Stimulated activated CD8-positive, alpha-beta memory T cell treated with anti-CD3 and anti-CD28 coated beads, Interleukin-7, amount 100 ng/mL, for 1 hour (primary cell): ENCODE measurements at regions not wholly inside any gene's neighbourhood (a gene's known extent, or its start where the extent isn't known, plus 50 kb on each side); places are given as distances from the start of the nearest gene placed in this dataset.

Source experiments
- DNase-seq, 2 donors: peaks; one replicate each; pipeline ENCODE4 v3.0.0-alpha.2; 2020; ENCODE audit warnings: low read depth in 2 of 2

DNA sequence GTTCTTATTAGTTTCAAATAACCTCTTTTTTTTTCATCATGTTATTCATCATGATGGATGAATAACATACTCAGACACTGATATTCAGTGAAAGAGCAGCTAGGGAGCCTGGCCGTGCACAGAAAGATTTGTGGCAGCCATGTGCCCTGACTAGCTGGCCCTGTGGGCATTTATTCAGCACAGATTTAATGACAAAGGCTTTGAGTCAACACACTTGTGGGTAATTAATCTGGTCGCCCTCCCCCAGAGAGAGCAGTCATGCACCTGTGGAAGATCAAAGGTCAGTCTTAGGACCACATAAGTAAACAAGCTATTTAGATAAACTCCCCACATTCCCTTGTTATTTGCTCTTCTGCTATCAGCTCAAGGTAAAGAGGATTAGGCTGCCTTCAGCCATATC lies 153.2 kb upstream of the HMCN1 start:
- DNase-seq, result no peak

DNA sequence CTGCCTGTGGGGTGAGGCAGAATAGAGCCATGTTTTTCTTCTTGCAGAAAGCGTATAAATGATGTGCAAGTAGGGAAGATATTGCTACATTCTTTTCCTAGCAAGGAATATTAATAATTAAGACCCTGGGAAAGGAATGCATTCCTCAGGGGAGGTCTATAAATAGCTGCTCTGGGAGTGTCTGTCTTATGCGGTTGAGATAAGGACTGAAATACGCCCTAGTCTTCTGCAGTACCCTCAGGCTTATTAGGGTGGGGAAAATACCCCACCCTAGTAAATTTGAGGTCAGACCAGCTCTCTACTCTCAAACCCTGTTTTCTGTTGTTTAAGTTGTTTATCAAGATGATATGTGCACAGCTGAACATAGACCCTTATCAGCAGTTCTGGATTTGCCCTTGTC lies 155.9 kb upstream of the HMCN1 start:
- DNase-seq, result no peak

DNA sequence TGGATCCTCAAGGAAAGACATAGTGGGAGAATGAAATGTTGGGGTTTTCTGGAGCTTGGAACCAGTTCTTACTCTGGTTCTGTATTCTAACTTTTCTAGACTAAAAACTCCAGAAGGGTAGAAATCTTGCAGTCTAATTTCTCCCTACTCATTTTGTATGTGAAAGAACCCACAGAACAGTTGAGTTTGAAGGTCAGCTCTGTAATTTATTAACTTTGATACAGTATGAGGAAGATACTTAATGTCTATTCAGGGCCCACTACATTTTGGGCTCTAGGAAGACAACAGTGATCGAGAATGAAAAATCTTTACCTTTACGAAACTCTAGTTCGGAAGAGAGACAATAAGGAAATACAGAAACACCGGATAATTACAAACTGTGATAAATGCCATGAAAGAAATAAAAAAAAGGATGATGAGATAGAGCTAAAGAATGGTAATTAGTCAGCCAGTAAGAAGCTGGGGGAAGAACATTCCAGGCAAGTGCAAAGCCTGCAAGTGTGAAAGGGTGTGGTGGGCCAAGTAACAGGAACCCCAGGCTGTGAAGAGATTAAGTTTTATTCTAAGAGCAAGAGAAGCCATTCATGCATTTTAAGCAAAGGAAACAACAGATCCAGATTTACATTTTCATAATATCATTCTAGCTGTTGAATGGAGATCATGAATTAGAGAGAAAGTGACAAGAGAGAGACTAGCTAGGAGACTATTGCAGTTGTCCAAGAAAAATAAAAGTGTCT lies 159.9 kb upstream of the HMCN1 start:
- DNase-seq, result no peak

DNA sequence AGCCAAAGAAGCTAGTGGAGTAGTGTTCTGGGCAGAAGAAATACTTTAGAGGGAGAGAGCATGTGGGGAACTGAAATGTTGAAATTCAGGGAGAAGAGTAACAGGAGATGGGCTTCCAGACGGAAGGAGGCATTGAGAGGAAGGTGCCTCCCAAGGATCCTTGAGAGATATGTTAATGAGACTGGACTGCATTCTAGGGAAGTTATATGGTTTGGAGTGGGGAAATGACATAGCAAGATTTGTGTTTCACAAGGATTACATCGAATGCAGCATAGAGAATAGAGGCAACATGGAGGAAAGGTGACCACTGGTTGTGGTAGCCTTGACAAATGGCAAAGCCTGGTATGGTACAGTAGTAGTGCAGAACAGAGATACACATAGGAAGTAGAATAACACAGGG lies 160.5 kb upstream of the HMCN1 start:
- no peak for DNase-seq

DNA sequence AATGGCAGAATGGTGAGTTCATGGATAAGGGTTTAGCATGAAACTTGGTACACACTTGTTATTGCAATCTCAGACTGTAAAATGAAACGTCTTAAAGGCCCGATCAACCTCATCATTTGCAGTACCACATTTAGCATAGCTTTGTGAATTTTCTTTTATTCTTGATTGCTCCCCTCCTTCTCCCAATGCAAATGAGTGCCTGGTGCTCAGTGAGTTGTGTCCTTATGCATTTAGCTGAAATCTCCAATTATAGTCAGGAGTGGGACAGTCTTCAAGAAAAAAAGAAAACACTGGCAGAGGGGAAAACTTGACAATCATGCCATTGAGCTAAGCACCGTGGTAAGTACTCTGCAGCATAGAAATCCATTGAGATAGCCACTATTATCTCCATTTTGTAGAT lies 161.0 kb upstream of the HMCN1 start:
- no peak for DNase-seq

DNA sequence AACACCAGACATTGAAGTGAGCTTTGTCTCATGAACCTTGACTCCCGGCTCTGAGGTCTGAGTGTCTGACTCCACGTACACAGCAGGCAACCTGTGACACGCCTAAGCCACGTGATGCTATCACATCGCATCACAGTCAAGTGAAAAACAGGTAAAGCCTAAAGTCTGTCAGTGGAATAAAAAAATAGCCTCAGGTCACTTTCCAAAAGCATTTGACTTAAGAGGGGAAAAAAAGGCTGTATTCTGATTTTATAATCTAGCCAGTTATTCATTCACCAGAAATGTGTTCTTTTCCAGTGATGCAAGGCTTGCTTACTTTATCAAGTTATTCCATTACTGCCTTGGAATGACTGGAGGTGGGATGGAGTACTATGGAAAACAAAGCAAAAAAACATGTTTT lies 163.2 kb upstream of the HMCN1 start:
- no peak for DNase-seq

DNA sequence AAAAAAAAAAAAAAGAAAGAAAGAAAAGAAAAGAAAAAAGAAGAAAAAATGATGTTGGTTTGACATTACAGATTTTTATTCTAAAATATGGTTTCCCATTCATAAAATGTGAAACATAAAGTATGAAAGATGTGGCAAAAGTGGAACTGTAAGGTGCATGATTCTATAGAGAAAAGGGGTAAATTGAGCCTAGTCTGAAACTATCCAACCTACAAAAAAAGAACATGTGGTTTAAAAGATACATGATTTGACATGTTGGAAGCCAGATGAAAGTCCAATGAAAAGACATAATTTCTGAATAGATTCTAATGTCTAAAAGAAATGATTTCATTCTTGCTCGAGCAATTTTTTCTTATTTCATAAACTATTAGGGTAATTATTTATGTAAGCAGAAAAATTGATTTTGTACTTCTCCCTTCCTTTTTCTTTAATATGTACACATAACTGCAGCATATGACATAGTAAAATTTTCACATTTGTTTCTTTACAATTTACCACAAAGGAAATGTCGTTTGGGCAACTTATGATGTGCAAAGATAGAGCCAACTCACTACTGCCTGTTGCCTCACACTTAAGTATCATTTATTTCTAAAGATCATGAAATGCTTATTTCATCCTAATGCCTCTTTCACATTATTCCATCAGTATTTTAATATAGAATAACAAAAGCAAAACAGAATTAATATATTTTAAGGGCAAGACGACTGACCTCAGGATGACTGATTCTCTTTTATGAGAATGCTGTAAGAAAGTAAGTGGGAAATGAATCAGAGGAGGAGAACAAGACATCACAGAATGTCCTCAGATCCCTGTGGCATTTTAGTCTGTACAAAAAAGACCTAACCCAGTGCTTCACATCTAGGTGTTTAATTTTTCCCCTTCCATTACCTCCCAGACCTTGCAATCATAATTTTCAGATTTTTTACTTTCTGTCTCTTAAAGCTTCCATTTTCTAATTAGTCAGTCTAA lies 165.8 kb upstream of the HMCN1 start:
- DNase-seq, result no peak

DNA sequence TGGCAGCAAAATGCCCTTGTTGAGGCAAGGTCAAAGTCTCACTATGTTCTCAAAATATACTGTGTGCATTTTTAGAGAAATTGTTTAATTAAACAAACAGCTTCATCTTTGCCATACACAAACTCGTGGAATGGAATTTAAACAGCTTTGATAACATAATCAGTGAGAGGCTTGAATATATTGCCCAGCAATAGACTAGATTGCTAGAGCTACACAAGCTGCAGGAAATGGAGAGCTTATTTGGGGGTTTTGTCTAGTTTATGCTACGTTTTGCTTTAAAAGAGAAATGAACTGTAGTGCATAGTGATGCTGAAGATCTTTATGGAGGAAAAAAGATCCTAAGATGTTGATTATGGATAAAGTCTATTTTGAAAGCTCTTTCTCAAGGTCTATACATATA lies 166.8 kb upstream of the HMCN1 start:
- DNase-seq, result no peak

DNA sequence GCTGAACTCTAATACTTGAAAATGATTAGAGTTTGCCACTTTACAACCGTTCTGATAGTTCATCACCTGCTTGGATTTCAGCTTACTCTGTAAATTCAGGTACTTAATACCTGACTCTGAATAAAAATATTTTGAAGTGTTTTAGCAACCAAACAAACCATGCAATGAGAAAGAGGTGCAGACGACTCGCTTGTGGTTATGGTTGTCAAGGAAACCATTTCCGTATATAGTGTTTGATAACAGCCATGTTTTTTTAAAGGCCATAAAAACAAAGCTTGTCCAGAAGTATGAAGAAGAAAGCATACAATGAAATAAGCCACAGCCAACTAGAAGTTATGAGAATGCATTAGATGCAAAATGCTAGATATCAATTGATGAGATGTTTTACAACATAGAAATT lies 167.2 kb upstream of the HMCN1 start:
- no peak for DNase-seq

DNA sequence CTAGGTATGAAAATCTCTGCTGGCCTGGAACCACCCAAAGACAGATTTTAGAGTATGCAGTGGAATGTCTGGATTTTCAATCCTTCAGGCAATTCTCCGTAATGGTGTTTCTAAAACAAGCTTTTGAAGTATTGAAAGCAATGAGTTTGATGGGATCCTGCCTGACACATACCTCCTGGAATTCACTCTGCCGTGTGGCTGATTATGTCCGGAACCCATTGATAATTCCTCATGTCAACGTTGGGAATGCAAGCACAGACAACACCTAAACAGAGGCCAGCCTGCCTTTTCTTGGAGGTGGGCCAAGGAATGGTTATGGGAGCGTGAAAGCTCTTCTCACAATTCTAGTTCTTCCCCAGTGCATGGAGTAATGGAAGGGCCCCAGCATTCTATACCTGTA lies 168.9 kb upstream of the HMCN1 start:
- no peak for DNase-seq

DNA sequence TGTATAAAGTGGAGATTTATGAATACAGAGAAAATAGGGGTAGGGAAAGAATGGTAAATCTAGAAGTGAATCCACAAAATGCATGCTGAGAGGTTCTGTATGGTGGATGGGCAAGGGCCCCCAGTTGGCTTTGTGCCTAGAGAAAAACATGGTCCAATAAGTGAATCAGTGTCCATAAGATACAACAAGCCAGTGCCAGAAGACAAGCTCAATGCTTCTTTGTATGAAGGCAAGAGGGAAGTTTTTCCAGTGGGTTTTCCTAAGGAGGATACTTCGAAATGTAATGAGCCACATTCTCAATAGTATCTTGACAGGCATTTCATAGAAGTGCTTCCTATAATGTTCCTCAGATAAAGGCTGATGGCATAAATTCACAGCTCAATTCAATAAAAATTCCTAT lies 169.4 kb upstream of the HMCN1 start:
- DNase-seq, result no peak

DNA sequence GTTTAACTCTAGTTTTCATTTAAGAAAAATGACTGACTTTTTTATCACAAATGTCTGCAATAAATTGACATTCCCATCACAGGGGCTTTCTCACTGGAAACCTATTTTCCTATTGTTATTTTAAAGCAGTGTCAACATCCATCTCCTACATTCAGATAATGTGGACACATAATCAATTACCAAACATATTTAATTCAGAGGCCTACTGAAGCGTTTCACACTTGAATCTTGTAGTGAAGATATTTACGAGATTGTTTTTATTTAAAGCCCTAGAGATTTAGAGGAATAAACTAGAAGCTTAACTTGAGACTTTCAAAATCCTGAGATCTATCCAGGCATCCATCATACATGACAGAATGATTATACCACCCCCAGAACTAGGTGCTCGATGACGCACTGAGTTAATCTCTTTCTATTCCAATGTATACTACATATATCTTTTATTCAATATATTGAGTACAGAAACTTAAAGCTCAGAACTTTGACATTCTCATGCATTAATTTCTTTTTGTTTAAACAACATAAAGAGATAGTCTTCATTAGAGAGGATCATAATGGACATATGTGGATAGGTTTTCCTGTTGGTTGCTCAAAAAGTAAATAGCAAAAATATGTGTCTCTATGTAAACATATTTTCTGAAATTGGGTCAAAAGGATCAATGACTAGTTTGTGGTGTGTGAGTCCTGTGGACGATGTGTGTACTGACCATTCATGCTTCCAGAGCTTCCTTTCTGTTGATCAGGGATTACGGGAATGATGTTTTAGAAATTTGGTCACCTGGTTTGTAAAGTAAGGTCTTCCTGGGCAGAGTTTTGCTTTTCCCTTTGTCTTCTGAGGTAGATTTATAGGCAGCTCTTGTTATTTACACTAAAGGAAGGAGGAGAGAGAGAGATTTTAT lies 171.5 kb upstream of the HMCN1 start:
- no peak for DNase-seq

DNA sequence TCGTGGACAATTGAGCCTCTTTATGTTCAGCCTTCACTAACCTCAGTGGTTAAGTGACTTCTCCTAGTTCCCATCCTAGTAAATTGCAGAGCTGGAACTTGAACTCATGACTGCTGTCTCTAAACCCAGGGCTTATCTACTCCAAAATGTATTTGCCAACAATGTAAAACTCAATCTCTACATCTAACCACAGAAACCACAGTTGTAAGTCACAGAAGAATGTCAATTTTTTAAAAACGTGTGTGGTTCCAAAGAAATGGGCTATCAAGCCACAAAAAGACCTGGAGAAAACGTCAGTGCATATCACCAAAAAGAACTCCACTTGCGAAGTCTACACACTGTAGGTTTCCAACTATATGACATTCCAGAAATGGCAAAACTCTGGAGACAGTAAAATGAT lies 172.6 kb upstream of the HMCN1 start:
- no peak for DNase-seq

DNA sequence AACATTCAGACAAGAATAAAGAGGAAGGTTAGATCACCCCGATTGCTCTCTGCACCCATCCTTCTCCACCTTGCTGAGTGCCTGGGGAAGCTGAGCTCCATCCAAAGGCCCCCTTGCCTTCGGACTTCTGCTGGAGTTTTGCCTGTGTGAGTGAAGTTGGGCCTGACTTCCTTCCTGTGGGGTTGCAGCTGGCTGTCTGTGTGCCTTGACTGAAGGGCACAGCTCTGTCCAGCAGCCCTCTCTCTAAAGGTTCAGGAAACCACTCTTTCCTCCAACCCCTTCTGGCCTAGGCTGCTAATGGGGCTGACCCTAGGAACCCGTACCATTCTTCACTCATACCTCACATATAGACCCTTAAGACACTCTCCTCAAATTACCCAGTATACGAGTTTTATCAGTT lies 173.4 kb upstream of the HMCN1 start:
- no peak for DNase-seq

DNA sequence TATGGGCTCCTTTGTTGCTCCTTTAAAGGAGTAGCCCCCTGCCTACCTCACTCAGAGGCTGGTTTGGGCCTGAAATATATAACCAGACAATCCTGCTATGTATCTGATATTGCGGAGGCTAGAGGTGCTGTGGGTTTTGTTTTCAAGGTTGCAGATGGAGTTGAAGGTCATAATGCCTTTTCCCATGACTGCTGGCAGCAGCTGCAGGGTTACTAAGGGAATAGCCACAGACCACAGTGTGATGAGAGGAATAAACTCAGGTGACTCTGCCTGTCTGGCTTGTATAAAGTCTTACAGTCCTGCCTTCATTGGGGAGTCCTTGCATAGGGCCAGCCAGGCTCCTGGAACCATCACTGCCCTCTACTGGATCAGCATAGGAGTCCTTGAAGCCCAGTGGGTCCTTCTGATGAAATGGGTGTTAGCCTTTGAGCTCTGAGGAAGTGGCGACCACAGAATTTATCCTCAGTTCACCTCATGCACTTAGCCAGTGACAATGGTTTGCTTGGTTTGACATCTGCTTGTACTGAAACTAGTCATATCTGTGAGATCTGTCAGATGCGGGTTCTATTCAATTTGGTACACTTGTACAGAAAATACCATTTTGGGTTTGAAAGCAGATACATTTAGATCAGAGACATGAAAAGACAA lies 174.4 kb upstream of the HMCN1 start:
- DNase-seq, result peak in 1 of 2 donors; percentile 19

DNA sequence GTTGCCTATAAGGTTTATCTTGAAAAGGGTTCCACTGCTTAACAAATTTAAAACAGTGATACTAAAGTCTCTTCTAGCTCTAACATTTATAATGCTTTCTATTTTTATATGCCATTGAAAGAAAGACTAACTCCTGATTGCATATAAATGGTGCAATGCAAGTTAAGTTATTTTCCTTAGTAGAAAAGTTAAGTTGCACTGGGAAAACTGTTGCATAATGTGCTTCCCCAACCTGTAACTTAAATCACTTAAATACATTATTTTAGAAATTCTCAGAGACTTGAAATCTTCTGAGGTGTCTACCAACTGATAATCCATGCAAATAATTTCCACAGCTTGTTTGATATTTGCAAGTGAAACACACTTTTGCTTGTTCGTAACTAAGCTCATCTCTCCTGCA lies 175.0 kb upstream of the HMCN1 start:
- no peak for DNase-seq

DNA sequence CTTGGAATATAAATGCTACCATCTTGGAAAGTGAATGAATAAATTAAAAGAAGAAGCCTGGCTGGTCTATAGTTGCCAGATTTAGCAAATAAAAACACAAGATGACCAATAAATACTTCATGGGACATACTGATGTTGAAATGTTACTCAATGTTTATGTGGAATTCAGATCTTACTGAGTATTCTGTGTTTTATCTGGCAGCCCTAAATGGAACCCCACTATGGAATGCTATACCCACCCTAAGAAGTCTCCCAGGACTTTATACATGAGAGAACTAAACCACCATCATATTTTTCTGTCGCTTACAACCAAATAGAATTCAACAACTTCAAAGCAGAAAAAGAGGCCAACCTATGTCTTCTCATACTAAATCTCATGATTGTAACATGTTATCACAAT lies 177.6 kb upstream of the HMCN1 start:
- DNase-seq, result no peak

DNA sequence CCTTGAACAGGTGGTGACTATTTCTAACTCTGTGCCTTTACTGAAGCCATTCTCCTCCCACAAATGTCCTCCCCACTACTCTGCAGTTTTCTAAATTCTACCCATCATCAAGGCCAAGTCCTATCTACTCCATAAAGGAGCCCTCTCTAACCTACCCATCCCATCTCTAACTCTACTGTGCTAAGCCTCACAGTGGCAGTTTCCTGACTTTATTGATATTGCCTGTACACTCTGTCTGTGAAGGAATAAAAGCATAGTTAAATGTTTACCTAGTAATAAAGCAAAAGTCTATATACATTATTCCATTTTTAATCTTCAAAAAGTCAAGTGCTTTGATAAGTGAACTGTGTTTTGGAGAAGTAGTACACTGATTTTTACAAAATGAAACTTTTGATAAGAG lies 178.4 kb upstream of the HMCN1 start:
- DNase-seq, result no peak

DNA sequence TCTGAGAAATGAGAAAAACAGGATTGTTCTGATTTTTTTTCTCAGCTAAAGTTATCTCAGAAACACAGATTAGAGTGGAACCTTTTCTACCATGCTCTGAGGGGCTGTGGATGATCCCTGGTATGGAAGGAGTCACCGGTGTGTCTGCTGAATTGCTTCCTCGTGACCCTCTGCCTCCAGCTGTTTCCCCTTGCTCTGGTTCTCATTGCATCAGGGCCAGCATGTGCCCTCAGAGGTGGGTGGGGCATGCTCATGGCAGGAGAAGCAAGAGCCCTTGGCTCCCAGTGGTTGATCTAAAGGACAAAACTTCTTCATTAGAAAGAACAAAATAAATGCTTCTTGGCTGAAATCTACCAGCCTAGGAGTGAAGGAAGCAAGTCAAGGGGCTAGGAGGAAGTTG lies 183.2 kb upstream of the HMCN1 start:
- no peak for DNase-seq

DNA sequence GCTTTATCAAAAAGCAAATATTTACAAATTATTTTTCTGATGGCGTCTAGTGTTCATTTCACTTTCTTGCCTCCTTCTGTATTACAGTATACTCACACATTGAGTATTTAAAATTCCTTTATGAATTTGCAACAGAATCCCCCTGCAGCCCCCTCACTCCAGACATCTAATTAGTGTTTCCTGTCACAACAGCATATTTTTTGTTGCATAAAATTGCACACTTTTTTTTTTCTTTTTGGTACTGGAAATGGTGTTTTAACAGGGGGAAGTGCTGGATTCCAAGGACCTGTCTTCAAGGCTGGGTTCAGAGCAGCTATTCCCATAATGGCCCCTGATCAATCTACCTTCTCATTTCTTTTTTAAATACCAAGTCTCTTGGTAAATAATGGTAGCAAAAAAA lies 184.3 kb upstream of the HMCN1 start:
- DNase-seq, result no peak

DNA sequence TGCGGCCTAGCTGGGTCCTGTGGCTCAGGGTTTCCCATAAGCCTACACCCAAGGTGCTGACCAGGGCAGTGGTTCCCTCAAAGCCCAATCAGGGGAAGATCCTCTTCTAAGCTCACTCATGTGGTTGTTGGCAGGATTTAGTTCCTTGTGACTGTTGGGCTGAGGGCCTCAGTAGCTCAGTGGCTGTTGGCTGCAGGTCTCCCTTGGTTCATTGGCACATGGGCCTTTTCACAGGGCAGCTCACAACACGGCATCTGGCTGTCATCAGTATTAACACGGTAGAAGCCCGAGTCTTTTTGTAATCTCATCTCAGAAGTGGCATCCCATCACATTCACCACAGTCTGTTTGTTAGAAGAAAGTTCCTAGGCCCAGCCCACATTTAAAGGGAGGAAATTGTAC lies 188.2 kb upstream of the HMCN1 start:
- no peak for DNase-seq

DNA sequence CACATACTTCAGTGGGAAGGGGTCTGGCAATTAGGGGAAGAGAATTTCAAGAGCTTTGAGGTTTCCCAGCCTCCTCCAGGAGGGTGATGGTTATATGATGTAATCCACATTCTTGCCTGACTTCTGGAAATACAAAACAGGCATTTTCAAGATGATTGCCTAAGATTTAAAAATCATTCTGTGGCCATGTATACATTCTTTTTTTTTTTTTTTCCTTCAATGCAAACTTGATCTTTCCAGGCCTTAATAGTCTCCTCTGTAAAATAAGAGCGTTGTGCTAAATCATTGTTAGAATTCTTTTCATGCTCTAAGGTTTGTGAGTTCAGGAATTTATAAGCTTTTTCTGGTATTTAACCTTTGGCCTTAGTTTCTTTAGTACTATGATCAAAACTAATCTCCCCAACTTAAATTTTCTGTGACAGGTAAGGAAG lies 192.3 kb upstream of the HMCN1 start:
- no peak for DNase-seq
